ENCODE measurements at regions not wholly inside any gene's neighbourhood (a gene's known extent, or its start where the extent isn't known, plus 50 kb on each side); places are given as distances from the start of the nearest gene placed in this dataset.

GRCh38 chr3:26452363-26452762 is 170.2 kb upstream of the LRRC3B start:
- TF ChIP-seq EP300 (IDR thresholded peaks at IDR 0.05) (no peak), POLR2AphosphoS5 (IDR thresholded peaks at IDR 0.05) (no peak), CTCF (IDR thresholded peaks at IDR 0.05) (no peak), POLR2A (IDR thresholded peaks at IDR 0.05) (no peak)
- whole genome bisulfite sequencing, 5 donors, result 28 to 60% (median 47%) methylated on average over 2 of the region's 2 CpGs
- no peak for DNase-seq
- intact Hi-C loops (cut with DNase I; ENCODE audit: low total_unique reads), result no loop called here
- no peak overlapping the region for H3K27ac ChIP-seq
- H3K36me3 ChIP-seq, result no peaks in the 10 kb centered on the region
- no peaks in the 10 kb centered on the region for H3K27me3 ChIP-seq
- H3K4me1 ChIP-seq, result no peaks in the 10 kb centered on the region
- no peak overlapping the region for H3K4me3 ChIP-seq
- H3K9me3 ChIP-seq, result no peaks in the 10 kb centered on the region

- Histone ChIP-seq H3K27ac (peak overlapping the region in 2 of 5 donors; percentile 24 to 38), H3K4me1 (peaks cover 0 to 6% (median 0%) of the 10 kb centered on the region in 4 donors), H3K4me3 (no peak overlapping the region), H3K9me3 (peaks cover 0 to 7% (median 4%) of the 10 kb centered on the region in 4 donors), H3K36me3 (no peaks in the 10 kb centered on the region), H3K27me3 (no peaks in the 10 kb centered on the region)
- no peak for DNase-seq
- intact Hi-C loops (cut with DNase I; ENCODE audit: low total_unique reads), result no loop called here
- 13 to 48% (median 29%) methylated on average over 3 of the region's 3 CpGs for WGBS, 5 donors
- TF ChIP-seq POLR2AphosphoS5 (IDR thresholded peaks at IDR 0.05) (peak in 1 of 3 donors; percentile 22), POLR2A (IDR thresholded peaks at IDR 0.05) (no peak), EP300 (IDR thresholded peaks at IDR 0.05) (no peak), CTCF (IDR thresholded peaks at IDR 0.05) (no peak)
These were observed 161.6 kb upstream of the LRRC3B start for GRCh38 chr3:26460985-26461384.

- no peak for DNase-seq
- Histone ChIP-seq H3K9me3 (peaks cover 0 to 6% (median 0%) of the 10 kb centered on the region in 4 donors), H3K36me3 (no peaks in the 10 kb centered on the region), H3K27ac (no peak overlapping the region), H3K4me3 (no peak overlapping the region), H3K27me3 (no peaks in the 10 kb centered on the region), H3K4me1 (no peaks in the 10 kb centered on the region)
- intact Hi-C loops (cut with DNase I; ENCODE audit: low total_unique reads), result no loop called here
- TF ChIP-seq EP300 (IDR thresholded peaks at IDR 0.05), result no peak
- no peak for TF ChIP-seq POLR2A (IDR thresholded peaks at IDR 0.05)
- no peak for TF ChIP-seq CTCF (IDR thresholded peaks at IDR 0.05)
- TF ChIP-seq POLR2AphosphoS5 (IDR thresholded peaks at IDR 0.05), result no peak
- 90 to 94% (median 93%) methylated on average over 6 of the region's 6 CpGs for WGBS, 5 donors
These were observed 150.2 kb upstream of the LRRC3B start for GRCh38 chr3:26472345-26472744.

GRCh38 chr3:26474706-26475105 is 147.9 kb upstream of the LRRC3B start:
- Histone ChIP-seq H3K27me3 (no peaks in the 10 kb centered on the region), H3K9me3 (peaks cover 0 to under 1% (median 0%) of the 10 kb centered on the region in 4 donors), H3K4me1 (no peaks in the 10 kb centered on the region), H3K27ac (no peak overlapping the region), H3K4me3 (no peak overlapping the region), H3K36me3 (no peaks in the 10 kb centered on the region)
- DNase-seq, result no peak
- intact Hi-C loops (cut with DNase I; ENCODE audit: low total_unique reads), result no loop called here
- no peak for TF ChIP-seq CTCF (IDR thresholded peaks at IDR 0.05)
- TF ChIP-seq EP300 (IDR thresholded peaks at IDR 0.05), result no peak
- TF ChIP-seq POLR2AphosphoS5 (IDR thresholded peaks at IDR 0.05), result no peak
- TF ChIP-seq POLR2A (IDR thresholded peaks at IDR 0.05), result no peak
- WGBS, 5 donors, result 82 to 93% (median 91%) methylated on average over 3 of the region's 3 CpGs

Measured in stomach (tissue), 8 donors.